ENCODE measurements at regions not wholly inside any gene's neighbourhood (a gene's known extent, or its start where the extent isn't known, plus 50 kb on each side); places are given as distances from the start of the nearest gene placed in this dataset.
"Not testable (repeated sequence)": the region's sequence is repeated elsewhere in the genome, so short reads cannot be mapped to it uniquely, and the experiment has no call there.

- FAIRE-seq; DNase-seq (ENCODE audit: low spot score): not testable (repeated sequence)
Observed at GRCh38 chr4:189631568-189631916, 309.1 kb upstream of the FRG1 start.

DNA sequence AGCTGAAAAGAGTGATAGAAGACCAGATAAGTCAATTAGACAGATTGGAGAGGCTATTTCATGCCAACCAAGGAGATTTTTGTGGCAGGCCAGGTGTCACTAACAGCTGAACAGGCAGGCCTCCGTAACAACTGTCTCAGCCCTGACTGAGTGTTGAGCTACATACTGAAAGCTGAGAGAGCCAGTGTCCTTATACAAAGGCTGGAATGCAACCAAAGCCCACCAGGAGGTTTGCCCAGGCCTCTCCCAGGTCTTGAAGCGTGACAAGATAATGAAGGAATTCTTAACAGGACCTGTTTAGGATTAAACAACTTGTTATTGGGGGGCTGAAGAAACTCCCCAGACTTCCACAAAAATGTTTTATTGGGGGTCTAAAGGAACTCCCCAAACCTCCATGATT, 290.2 kb upstream of the FRG1 start:
- FAIRE-seq; DNase-seq (ENCODE audit: low spot score): not testable (repeated sequence)

DNA sequence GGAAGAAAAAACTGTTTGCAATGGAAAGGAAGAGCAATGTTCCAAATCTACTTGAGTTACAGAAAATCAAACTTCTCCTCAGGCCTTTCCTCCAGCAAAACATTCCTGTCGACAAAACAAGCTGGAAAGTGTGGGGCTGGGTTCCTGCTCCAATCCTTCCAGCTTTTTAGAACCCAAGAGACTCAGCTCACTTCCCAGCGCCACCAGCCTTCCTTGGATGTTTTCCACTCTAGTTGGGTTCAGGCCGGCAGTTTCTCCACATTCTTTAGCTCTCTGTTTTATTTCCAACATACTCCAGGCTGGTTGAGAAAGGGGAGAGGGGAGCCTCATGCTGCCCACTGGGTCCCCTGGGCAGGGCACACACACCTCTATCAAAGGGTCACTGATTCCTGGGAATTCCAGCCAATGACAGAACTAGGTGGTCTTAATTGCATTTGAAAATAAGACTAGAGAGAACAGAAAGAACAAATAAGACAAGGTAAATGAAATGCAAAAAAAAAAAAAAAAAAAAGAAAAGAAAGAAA, 287.5 kb upstream of the FRG1 start:
- FAIRE-seq; DNase-seq (ENCODE audit: low spot score): not testable (repeated sequence)

- not testable (repeated sequence) for DNase-seq (ENCODE audit: low spot score); FAIRE-seq
Observed at GRCh38 chr4:189653983-189654382, 286.7 kb upstream of the FRG1 start.

GRCh38 chr4:189654396-189654795, 286.3 kb upstream of the FRG1 start:
- DNase-seq (ENCODE audit: low spot score); FAIRE-seq: not testable (repeated sequence)

- not testable (repeated sequence) for DNase-seq (ENCODE audit: low spot score); FAIRE-seq
Observed at GRCh38 chr4:189655817-189656216, 284.9 kb upstream of the FRG1 start.

GRCh38 chr4:189656641-189657040, 284.0 kb upstream of the FRG1 start:
- FAIRE-seq (no peak), DNase-seq (ENCODE audit: low spot score) (no peak)

GRCh38 chr4:189658259-189658658, 282.4 kb upstream of the FRG1 start:
- FAIRE-seq: not testable (repeated sequence)

DNA sequence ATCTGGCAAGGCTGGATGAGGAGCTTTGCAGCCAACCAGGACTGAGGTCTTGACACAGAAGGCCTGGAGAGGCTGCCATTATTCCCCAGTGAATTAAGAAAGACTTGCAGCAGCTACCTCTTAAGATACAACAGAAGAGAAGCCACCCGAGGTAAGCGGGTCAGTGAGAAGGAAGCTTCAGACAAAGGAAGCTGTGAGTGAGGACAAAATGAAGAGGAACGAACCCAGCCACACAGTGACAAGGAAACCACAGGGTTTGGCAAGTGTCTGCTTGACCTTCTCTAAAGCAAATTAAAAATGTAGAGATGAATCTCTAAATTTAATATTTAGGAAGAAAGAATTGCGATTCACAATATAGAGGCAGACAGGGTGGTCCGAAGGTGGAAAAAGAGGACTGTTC, 281.8 kb upstream of the FRG1 start:
- FAIRE-seq; DNase-seq (ENCODE audit: low spot score): not testable (repeated sequence)

More at GRCh38 chr4:189658259-189658658, 282.4 kb upstream of the FRG1 start:
- DNase-seq (ENCODE audit: low spot score): not testable (repeated sequence)

DNA sequence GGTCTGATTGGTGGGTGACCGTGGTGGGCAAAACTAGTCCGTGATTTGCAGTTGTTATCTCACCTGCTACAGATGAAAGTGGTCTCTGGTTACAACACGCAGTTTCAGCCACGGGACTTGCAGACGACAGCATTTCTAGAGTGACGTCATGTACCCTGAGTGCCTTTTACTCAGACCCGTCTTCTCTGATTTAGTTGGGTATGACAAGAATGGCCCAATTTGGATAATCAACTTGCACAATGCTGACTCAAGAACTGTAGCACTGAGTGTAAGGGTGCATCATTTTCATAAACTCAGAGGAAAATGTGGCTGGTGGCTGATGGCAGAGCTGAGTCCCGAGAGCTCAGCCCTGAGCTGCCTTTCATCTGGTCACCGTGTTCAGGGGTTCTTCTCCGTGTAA, 281.4 kb upstream of the FRG1 start:
- FAIRE-seq: no peak
- no peak for DNase-seq (ENCODE audit: low spot score)

DNA sequence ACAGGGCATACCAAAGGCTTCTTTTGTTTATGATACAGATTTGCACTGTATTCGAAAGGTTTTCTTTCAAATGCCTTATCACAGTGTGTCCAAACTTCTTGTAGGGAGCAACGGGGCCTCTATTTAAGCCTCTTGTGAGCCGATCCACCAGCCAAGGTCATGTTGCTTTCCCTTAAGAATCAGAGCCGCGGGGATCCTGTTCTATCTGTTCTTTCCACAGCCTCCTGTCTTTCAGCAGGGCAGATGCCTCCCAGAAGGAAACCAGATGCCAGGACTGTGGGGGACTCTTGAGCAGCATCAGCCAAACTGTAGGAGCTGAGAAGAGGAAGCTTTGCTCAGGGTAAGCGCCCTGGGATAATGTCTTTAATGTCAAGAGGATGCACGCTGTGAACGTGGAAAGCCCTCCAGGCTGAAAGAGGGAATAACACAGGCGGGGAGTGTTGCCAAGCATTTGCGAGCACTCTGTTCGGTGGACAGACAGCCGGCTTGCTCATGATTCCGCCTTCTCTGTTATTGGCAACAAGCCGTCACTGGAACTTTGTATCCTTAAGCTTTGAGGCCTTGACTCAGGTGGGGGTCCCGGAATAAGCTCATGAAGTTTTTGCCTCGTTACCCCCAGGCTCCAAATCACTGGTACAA, 279.8 kb upstream of the FRG1 start:
- DNase-seq (ENCODE audit: low spot score) (no peak), FAIRE-seq (no peak)

DNA sequence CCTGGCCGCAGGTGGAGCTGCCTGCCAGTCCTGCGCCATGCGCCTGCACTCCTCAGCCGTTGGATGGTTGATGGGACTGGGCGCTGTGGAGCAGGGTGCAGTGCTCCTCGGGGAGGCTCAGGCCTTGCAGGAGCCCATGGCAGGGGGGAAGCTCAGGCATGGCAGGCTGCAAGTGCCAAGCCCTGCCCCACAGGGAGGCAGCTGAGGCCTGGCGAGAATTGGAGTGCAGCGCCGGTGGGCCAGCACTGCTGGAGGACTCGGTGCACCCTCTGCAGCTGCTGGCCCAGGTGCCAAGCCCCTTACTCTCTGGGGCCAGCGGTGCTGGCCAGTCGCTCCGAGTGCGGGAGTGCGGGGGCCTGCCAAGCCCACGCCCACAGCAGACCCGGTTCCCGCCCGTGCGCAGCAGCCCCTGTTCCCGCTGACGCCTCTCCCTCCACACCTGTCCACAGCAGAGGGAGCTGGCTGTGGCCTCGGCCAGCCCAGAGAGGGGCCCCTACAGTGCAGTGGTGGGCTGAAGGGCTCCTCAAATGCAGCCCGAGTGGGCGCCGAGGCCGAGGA, 275.9 kb upstream of the FRG1 start:
- DNase-seq (ENCODE audit: low spot score) (no peak), FAIRE-seq (no peak)

DNA sequence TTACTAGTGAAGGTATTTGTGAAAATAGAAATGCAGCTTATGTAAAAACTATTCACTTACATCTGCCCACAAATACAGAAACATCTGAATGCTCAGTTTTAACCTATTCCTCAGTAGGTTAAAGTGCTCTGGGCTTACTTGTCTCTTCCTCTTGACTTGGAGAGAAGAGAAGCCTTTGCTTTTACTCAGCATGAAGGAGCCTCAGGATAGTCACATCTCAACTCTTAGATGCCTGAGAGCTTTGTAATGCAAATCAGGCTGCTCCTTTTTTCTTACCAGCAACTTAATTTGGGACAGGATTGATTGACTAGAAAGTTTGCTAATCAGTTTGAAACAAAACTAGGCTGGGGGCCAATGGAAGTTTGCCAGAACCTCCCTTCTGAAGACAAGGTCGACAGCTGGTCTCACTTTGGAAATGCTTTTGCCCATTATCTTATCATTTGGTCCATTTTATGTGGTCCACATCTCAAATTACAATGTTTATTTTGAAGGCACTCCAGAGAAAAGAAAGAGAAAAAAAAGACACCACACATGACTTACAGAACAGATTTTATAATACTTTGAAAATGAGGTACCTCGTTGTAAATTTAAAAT, 274.9 kb upstream of the FRG1 start:
- FAIRE-seq; DNase-seq (ENCODE audit: low spot score): not testable (repeated sequence)

GRCh38 chr4:189667386-189667785, 273.3 kb upstream of the FRG1 start:
- DNase-seq (ENCODE audit: low spot score); FAIRE-seq: not testable (repeated sequence)

DNA sequence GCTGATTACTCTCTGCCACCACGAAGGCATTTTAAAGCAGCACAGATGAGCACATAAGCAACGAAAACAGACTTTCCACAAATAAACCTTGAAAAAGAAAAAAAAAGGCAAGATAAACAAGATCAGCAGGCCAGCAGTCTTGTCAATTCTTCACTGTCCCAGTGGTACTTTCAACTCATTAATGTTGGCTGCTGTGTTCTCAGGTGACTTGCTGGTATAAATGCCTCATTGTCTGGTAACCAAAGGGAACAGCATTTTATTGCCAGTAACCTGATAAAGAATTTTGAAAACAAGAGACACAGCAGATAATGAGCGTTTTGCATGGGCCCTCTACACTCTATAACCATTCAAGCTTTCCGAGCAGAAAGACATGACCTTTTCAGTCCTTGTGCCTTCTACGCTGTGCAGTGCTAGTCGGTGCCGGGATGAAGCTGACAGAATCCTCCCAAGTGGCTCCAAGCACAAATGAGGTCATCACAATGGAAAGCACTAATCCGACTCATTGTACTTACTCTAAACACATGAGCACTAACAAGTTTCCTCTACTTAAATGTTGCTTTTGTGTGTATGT, 242.9 kb upstream of the FRG1 start:
- DNase-seq (ENCODE audit: low spot score); FAIRE-seq: not testable (repeated sequence)

DNA sequence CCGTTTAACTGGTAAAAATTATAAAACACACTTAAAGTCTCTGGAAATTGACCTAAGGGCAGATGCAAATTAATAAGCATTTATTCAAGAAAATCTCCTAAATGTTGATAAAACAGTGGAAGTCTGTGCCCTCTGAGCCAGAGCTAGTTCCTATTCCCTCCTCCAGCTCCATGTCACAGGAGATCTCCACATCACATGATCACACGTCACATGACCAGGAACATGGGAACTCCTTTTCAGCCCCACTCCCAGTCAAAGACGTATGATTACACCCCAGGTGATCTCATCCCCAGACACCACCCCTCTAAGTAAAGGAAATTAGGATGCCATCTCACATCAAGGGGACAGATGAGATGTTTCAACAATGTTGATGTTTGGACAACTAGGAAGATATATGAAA, 237.7 kb upstream of the FRG1 start:
- not testable (repeated sequence) for DNase-seq (ENCODE audit: low spot score); FAIRE-seq

GRCh38 chr4:189706821-189707220, 233.9 kb upstream of the FRG1 start:
- not testable (repeated sequence) for FAIRE-seq; DNase-seq (ENCODE audit: low spot score)

- not testable (repeated sequence) for FAIRE-seq; DNase-seq (ENCODE audit: low spot score)
Observed at GRCh38 chr4:189707227-189707626, 233.4 kb upstream of the FRG1 start.

DNA sequence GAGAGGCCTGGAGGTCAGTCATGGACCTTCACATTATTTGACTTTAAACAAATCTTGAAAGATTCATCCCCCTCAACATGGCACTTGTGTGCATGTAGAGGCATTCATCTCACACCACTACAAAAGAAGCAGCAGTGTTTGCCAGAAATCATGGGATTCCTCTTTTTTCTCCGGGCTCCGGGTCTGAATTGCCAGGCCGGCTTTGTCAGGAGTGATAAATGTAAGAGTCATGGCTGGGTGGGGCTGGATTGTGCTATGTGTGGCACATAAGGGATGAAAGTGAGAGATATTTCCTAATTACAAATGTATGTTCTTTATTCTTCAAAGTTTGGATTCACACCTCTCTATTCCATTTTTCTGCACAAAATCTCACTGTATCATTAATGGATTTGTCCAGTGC, 228.7 kb upstream of the FRG1 start:
- FAIRE-seq; DNase-seq (ENCODE audit: low spot score): not testable (repeated sequence)

DNA sequence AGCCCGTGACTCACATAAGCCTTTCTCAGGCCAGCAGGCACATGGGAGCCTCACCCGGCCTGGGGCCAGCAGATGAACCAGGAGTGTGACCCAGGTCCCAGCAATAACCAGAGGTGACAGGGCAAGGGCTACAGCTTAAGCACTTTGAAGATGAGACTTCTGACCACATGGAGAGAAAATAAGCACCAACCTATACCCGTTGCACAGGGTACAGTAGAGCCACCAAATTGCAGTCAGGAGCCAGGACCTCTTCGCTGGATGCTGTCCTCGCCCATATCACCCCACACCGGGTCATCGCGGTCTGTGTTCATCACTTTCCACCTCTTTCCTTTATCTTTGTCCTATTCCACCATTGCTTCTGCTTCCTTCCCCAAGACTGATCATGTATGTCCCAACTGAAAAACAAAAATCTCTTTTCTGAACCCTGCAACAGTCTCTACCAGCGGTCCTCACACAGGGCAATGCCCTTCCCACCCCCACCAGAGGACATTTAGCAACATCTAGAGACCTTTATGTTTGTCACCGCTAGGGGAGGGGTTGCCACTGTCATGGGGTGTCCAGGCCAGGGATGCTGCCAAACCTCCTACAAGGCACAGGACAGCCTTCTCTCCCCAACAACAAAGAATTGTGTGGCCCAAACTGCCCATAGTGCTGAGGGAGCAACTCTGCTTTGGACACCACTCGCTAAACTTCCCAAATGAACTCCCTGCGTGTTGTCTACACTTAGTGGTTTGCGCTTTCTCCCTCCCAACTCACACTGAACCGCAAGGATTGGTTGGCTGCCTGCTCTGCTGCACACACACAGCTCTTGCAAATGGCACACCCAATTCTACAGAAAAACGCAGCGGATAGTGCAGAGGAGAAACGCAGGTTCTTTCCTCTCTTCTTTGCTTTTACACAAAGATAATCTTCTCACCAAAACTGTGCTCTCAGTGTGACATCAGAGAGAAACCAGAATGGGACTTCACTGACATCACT, 219.4 kb upstream of the FRG1 start:
- DNase-seq (ENCODE audit: low spot score); FAIRE-seq: not testable (repeated sequence)
